ENCODE measurements at regions not wholly inside any gene's neighbourhood (a gene's known extent, or its start where the extent isn't known, plus 50 kb on each side); places are given as distances from the start of the nearest gene placed in this dataset.
"Not testable (repeated sequence)": the region's sequence is repeated elsewhere in the genome, so short reads cannot be mapped to it uniquely, and the experiment has no call there.

- Histone ChIP-seq H3K9me3 (ENCODE audit: control insufficient read depth, insufficient read depth, low read length) (no peaks in the 10 kb centered on the region), H3K4me3 (ENCODE audit: low read depth, low read length) (no peak overlapping the region), H3K27ac (ENCODE audit: low read depth, low read length) (no peak overlapping the region), H3K4me1 (ENCODE audit: control insufficient read depth, insufficient read depth, low read length) (no peaks in the 10 kb centered on the region), H3K36me3 (ENCODE audit: control insufficient read depth, insufficient read depth, low read length) (no peaks in the 10 kb centered on the region), H3K27me3 (ENCODE audit: control insufficient read depth, insufficient read depth, low read length) (no peaks in the 10 kb centered on the region)
- WGBS (ENCODE audit: insufficient coverage): 100% methylated on average over 2 of the region's 3 CpGs
- DNase-seq (ENCODE audit: low read depth in 4 of 6, low spot score in 6 of 6): peak in 1 of 6 donors; percentile 25
These were observed 133.5 kb upstream of the UBE2E3 start for GRCh38 chr2:180846756-180847472.

- H3K4me3 ChIP-seq (ENCODE audit: low read depth, low read length): no peak overlapping the region
- no peaks in the 10 kb centered on the region for H3K36me3 ChIP-seq (ENCODE audit: control insufficient read depth, insufficient read depth, low read length)
- WGBS (ENCODE audit: insufficient coverage): no CpG with 5 or more reads among the region's 3 CpGs
- DNase-seq (ENCODE audit: low read depth in 4 of 6, low spot score in 6 of 6): peak in 1 of 6 donors; percentile 63
- H3K27me3 ChIP-seq (ENCODE audit: control insufficient read depth, insufficient read depth, low read length): no peaks in the 10 kb centered on the region
- H3K27ac ChIP-seq (ENCODE audit: low read depth, low read length): no peak overlapping the region
- H3K4me1 ChIP-seq (ENCODE audit: control insufficient read depth, insufficient read depth, low read length): no peaks in the 10 kb centered on the region
- H3K9me3 ChIP-seq (ENCODE audit: control insufficient read depth, insufficient read depth, low read length): no peaks in the 10 kb centered on the region
These were observed 137.9 kb upstream of the UBE2E3 start for GRCh38 chr2:180842461-180842860.

GRCh38 chr2:180840641-180841040 is 139.8 kb upstream of the UBE2E3 start:
- no peak overlapping the region for H3K27ac ChIP-seq (ENCODE audit: low read depth, low read length)
- no peaks in the 10 kb centered on the region for H3K36me3 ChIP-seq (ENCODE audit: control insufficient read depth, insufficient read depth, low read length)
- H3K4me3 ChIP-seq (ENCODE audit: low read depth, low read length): no peak overlapping the region
- no peaks in the 10 kb centered on the region for H3K9me3 ChIP-seq (ENCODE audit: control insufficient read depth, insufficient read depth, low read length)
- WGBS (ENCODE audit: insufficient coverage): 100% methylated on average over 3 of the region's 9 CpGs
- H3K4me1 ChIP-seq (ENCODE audit: control insufficient read depth, insufficient read depth, low read length): no peaks in the 10 kb centered on the region
- H3K27me3 ChIP-seq (ENCODE audit: control insufficient read depth, insufficient read depth, low read length): no peaks in the 10 kb centered on the region
- no peak for DNase-seq (ENCODE audit: low read depth in 4 of 6, low spot score in 6 of 6)

GRCh38 chr2:180829836-180830235 is 150.6 kb upstream of the UBE2E3 start:
- Histone ChIP-seq H3K27ac (ENCODE audit: low read depth, low read length) (no peak overlapping the region), H3K36me3 (ENCODE audit: control insufficient read depth, insufficient read depth, low read length) (no peaks in the 10 kb centered on the region), H3K27me3 (ENCODE audit: control insufficient read depth, insufficient read depth, low read length) (no peaks in the 10 kb centered on the region), H3K9me3 (ENCODE audit: control insufficient read depth, insufficient read depth, low read length) (no peaks in the 10 kb centered on the region), H3K4me1 (ENCODE audit: control insufficient read depth, insufficient read depth, low read length) (no peaks in the 10 kb centered on the region), H3K4me3 (ENCODE audit: low read depth, low read length) (no peak overlapping the region)
- DNase-seq (ENCODE audit: low read depth in 4 of 6, low spot score in 6 of 6): peak in 1 of 6 donors; percentile 60

GRCh38 chr2:180829261-180829660 is 151.1 kb upstream of the UBE2E3 start:
- H3K36me3 ChIP-seq (ENCODE audit: control insufficient read depth, insufficient read depth, low read length): no peaks in the 10 kb centered on the region
- no peaks in the 10 kb centered on the region for H3K4me1 ChIP-seq (ENCODE audit: control insufficient read depth, insufficient read depth, low read length)
- DNase-seq (ENCODE audit: low read depth in 4 of 6, low spot score in 6 of 6): no peak
- H3K4me3 ChIP-seq (ENCODE audit: low read depth, low read length): no peak overlapping the region
- no peaks in the 10 kb centered on the region for H3K9me3 ChIP-seq (ENCODE audit: control insufficient read depth, insufficient read depth, low read length)
- no peaks in the 10 kb centered on the region for H3K27me3 ChIP-seq (ENCODE audit: control insufficient read depth, insufficient read depth, low read length)
- no CpG with 5 or more reads among the region's 5 CpGs for WGBS (ENCODE audit: insufficient coverage)
- H3K27ac ChIP-seq (ENCODE audit: low read depth, low read length): no peak overlapping the region

- no peaks in the 10 kb centered on the region for H3K36me3 ChIP-seq (ENCODE audit: control insufficient read depth, insufficient read depth, low read length)
- no CpG with 5 or more reads among the region's 2 CpGs for WGBS (ENCODE audit: insufficient coverage)
- no peak for DNase-seq (ENCODE audit: low read depth in 4 of 6, low spot score in 6 of 6)
These were observed 151.6 kb upstream of the UBE2E3 start for GRCh38 chr2:180828756-180829155.

GRCh38 chr2:180823546-180824141 is 156.8 kb upstream of the UBE2E3 start:
- no peak for DNase-seq (ENCODE audit: low read depth in 4 of 6, low spot score in 6 of 6)
- no peaks in the 10 kb centered on the region for H3K36me3 ChIP-seq (ENCODE audit: control insufficient read depth, insufficient read depth, low read length)
- H3K27me3 ChIP-seq (ENCODE audit: control insufficient read depth, insufficient read depth, low read length): no peaks in the 10 kb centered on the region
- WGBS (ENCODE audit: insufficient coverage): no CpG with 5 or more reads among the region's 5 CpGs
- H3K4me1 ChIP-seq (ENCODE audit: control insufficient read depth, insufficient read depth, low read length): no peaks in the 10 kb centered on the region
- no peaks in the 10 kb centered on the region for H3K9me3 ChIP-seq (ENCODE audit: control insufficient read depth, insufficient read depth, low read length)
- no peak overlapping the region for H3K27ac ChIP-seq (ENCODE audit: low read depth, low read length)
- no peak overlapping the region for H3K4me3 ChIP-seq (ENCODE audit: low read depth, low read length)

More at GRCh38 chr2:180828756-180829155, 151.6 kb upstream of the UBE2E3 start:
- Histone ChIP-seq H3K27ac (ENCODE audit: low read depth, low read length) (no peak overlapping the region), H3K27me3 (ENCODE audit: control insufficient read depth, insufficient read depth, low read length) (no peaks in the 10 kb centered on the region), H3K4me3 (ENCODE audit: low read depth, low read length) (no peak overlapping the region), H3K9me3 (ENCODE audit: control insufficient read depth, insufficient read depth, low read length) (no peaks in the 10 kb centered on the region), H3K4me1 (ENCODE audit: control insufficient read depth, insufficient read depth, low read length) (no peaks in the 10 kb centered on the region)

GRCh38 chr2:180819106-180819505 is 161.3 kb upstream of the UBE2E3 start:
- WGBS (ENCODE audit: insufficient coverage): no CpG with 5 or more reads among the region's 2 CpGs

GRCh38 chr2:180818700-180819099 is 161.7 kb upstream of the UBE2E3 start:
- not testable (repeated sequence) for H3K27ac ChIP-seq (ENCODE audit: low read depth, low read length); DNase-seq (ENCODE audit: low read depth in 4 of 6, low spot score in 6 of 6); H3K27me3 ChIP-seq (ENCODE audit: control insufficient read depth, insufficient read depth, low read length); H3K4me3 ChIP-seq (ENCODE audit: low read depth, low read length); H3K4me1 ChIP-seq (ENCODE audit: control insufficient read depth, insufficient read depth, low read length); H3K36me3 ChIP-seq (ENCODE audit: control insufficient read depth, insufficient read depth, low read length); H3K9me3 ChIP-seq (ENCODE audit: control insufficient read depth, insufficient read depth, low read length)
- 100% methylated on average over 6 of the region's 11 CpGs for WGBS (ENCODE audit: insufficient coverage)

More at GRCh38 chr2:180819106-180819505, 161.3 kb upstream of the UBE2E3 start:
- no peaks in the 10 kb centered on the region for H3K36me3 ChIP-seq (ENCODE audit: control insufficient read depth, insufficient read depth, low read length)
- H3K4me1 ChIP-seq (ENCODE audit: control insufficient read depth, insufficient read depth, low read length): no peaks in the 10 kb centered on the region
- H3K27me3 ChIP-seq (ENCODE audit: control insufficient read depth, insufficient read depth, low read length): no peaks in the 10 kb centered on the region
- no peak overlapping the region for H3K27ac ChIP-seq (ENCODE audit: low read depth, low read length)
- H3K9me3 ChIP-seq (ENCODE audit: control insufficient read depth, insufficient read depth, low read length): no peaks in the 10 kb centered on the region
- H3K4me3 ChIP-seq (ENCODE audit: low read depth, low read length): no peak overlapping the region
- no peak for DNase-seq (ENCODE audit: low read depth in 4 of 6, low spot score in 6 of 6)

GRCh38 chr2:180799141-180799540 is 181.3 kb upstream of the UBE2E3 start:
- Histone ChIP-seq H3K27me3 (ENCODE audit: control insufficient read depth, insufficient read depth, low read length) (no peaks in the 10 kb centered on the region), H3K36me3 (ENCODE audit: control insufficient read depth, insufficient read depth, low read length) (no peaks in the 10 kb centered on the region), H3K9me3 (ENCODE audit: control insufficient read depth, insufficient read depth, low read length) (no peaks in the 10 kb centered on the region), H3K27ac (ENCODE audit: low read depth, low read length) (no peak overlapping the region), H3K4me1 (ENCODE audit: control insufficient read depth, insufficient read depth, low read length) (no peaks in the 10 kb centered on the region), H3K4me3 (ENCODE audit: low read depth, low read length) (no peak overlapping the region)
- DNase-seq (ENCODE audit: low read depth in 4 of 6, low spot score in 6 of 6): no peak
- WGBS (ENCODE audit: insufficient coverage): 80% methylated on average over 1 of the region's 1 CpG
